HG03342 (cell line): ENCODE measurements at regions not wholly inside any gene's neighbourhood (a gene's known extent, or its start where the extent isn't known, plus 50 kb on each side); places are given as distances from the start of the nearest gene placed in this dataset.
"Not testable (repeated sequence)": the region's sequence is repeated elsewhere in the genome, so short reads cannot be mapped to it uniquely, and the experiment has no call there.

Experiments used
- ATAC-seq: cut with Tn5 transposase; IDR thresholded peaks from one replicate; pipeline ENCODE4 v1.9.1; 2021; ENCODE audit warnings: mild to moderate bottlenecking, moderate library complexity; ENCODE audit not compliant: unreplicated experiment

GRCh38 chr3:21979706-21980105 lies 228.7 kb upstream of the ZNF385D start:
- ATAC-seq, result no peak

GRCh38 chr3:21989341-21990042 lies 238.5 kb upstream of the ZNF385D start:
- ATAC-seq, result no peak

GRCh38 chr3:21991061-21991460 lies 240.1 kb upstream of the ZNF385D start:
- ATAC-seq, result no peak

- ATAC-seq, result no peak
Measured at GRCh38 chr3:21995079-21995607, 244.1 kb upstream of the ZNF385D start.

- no peak for ATAC-seq
Measured at GRCh38 chr3:22007368-22007767, 256.4 kb upstream of the ZNF385D start.

GRCh38 chr3:22010997-22011396 lies 260.0 kb upstream of the ZNF385D start:
- ATAC-seq, result no peak

- no peak for ATAC-seq
Measured at GRCh38 chr3:22012471-22012870, 261.5 kb upstream of the ZNF385D start.

- no peak for ATAC-seq
Measured at GRCh38 chr3:22013641-22014040, 262.6 kb upstream of the ZNF385D start.

GRCh38 chr3:22016197-22016596 lies 265.2 kb upstream of the ZNF385D start:
- no peak for ATAC-seq

- not testable (repeated sequence) for ATAC-seq
Measured at GRCh38 chr3:22024638-22025037, 273.6 kb upstream of the ZNF385D start.

GRCh38 chr3:22029480-22029879 lies 278.5 kb upstream of the ZNF385D start:
- no peak for ATAC-seq

GRCh38 chr3:22039161-22039560 lies 288.2 kb upstream of the ZNF385D start:
- ATAC-seq, result no peak

- no peak for ATAC-seq
Measured at GRCh38 chr3:22040150-22040549, 289.1 kb upstream of the ZNF385D start.

- no peak for ATAC-seq
Measured at GRCh38 chr3:22045882-22046281, 294.9 kb upstream of the ZNF385D start.

- ATAC-seq, result no peak
Measured at GRCh38 chr3:22063500-22063899, 312.5 kb upstream of the ZNF385D start.

- no peak for ATAC-seq
Measured at GRCh38 chr3:22068619-22069018, 317.6 kb upstream of the ZNF385D start.

- no peak for ATAC-seq
Measured at GRCh38 chr3:22088204-22088603, 337.2 kb upstream of the ZNF385D start.

GRCh38 chr3:22089284-22089683 lies 338.3 kb upstream of the ZNF385D start:
- peak; percentile 96 for ATAC-seq

GRCh38 chr3:22091329-22091728 lies 340.3 kb upstream of the ZNF385D start:
- ATAC-seq, result no peak

- no peak for ATAC-seq
Measured at GRCh38 chr3:22098021-22098420, 347.0 kb upstream of the ZNF385D start.

GRCh38 chr3:22101351-22101750 lies 350.3 kb upstream of the ZNF385D start:
- no peak for ATAC-seq

GRCh38 chr3:22101811-22102210 lies 350.8 kb upstream of the ZNF385D start:
- no peak for ATAC-seq

- ATAC-seq, result no peak
Measured at GRCh38 chr3:22103423-22103822, 352.4 kb upstream of the ZNF385D start.
